ENCODE measurements at regions not wholly inside any gene's neighbourhood (a gene's known extent, or its start where the extent isn't known, plus 50 kb on each side); places are given as distances from the start of the nearest gene placed in this dataset.

DNA sequence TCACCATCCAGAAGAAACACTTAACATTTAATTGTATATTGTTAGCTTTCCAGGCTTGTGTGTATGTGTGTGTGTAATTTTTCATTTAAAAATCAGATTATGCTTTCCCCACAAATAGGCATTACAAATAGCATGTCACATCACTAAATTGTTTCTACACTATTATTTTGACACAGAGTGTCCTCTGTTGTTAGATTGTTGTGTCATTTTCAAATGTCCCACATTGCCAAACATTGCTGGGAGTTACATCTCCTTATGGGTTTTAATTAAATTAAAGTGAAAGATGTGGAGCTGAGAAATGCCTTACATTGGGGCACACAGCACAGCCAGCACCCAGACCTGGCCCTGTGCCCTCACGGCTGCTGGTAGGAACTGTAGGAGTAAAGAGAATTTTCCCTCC is 295.6 kb downstream of the ZEB1 start:
- DNase-seq (ENCODE audit: extremely low read depth in 1 of 2, low read depth in 1 of 2), result no peak

DNA sequence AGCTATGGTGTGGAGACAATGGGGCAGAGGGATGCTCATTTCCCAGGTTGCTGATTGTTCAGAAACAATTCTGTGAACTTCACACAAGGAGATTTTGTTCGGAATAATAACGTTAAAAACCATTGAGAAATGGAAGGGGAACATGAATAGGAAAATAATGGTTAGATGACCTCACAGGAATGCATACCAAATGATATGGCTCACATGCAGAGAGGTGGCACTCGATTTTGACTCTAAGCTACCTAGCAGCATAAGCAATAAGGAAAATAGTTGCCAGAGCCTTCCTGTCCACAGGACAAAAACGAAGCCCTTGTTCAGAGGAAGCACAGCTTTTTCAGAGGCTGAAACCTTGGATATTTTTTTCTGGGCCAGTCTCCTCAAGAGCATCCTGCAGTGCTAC is 293.1 kb downstream of the ZEB1 start:
- DNase-seq (ENCODE audit: extremely low read depth in 1 of 2, low read depth in 1 of 2), result no peak

DNA sequence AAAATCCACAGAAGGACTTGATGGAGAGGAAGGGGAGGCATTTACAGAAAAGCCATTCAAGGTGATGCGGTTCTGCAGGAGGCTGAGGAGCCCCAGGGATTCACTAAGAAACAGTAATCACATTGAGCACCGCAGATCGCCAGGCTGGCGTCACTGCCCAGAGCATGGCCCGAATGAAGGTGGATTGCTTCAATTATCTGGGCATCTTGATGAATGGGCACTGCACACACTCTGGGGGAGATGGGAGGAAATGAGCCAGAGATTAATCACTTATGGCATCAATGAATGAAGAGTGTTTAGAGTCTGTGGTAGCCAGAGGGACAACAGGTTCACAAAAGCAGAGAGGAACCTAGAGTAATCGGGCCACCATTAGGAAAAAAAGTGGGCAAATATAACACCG is 292.1 kb downstream of the ZEB1 start:
- DNase-seq (ENCODE audit: extremely low read depth in 1 of 2, low read depth in 1 of 2), result no peak

DNA sequence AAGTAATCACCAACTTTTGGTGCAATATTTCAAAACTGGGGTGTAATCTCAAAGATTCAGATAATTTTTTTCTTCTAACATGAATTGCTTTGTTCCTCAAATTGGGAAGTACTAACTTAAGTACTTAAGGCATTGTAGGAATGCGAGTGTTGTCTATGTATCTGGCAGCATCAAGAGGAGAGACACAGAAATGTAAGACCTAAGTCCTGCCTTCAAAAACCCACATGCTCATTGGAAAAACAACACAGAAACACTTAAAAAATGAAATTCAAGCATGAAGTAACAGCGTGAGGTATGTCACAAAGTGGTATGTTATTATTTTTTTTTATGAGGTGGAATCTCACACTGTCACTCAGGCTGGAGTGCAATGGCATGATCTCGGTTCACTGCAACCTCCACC is 288.5 kb downstream of the ZEB1 start:
- no peak for DNase-seq (ENCODE audit: extremely low read depth in 1 of 2, low read depth in 1 of 2)

DNA sequence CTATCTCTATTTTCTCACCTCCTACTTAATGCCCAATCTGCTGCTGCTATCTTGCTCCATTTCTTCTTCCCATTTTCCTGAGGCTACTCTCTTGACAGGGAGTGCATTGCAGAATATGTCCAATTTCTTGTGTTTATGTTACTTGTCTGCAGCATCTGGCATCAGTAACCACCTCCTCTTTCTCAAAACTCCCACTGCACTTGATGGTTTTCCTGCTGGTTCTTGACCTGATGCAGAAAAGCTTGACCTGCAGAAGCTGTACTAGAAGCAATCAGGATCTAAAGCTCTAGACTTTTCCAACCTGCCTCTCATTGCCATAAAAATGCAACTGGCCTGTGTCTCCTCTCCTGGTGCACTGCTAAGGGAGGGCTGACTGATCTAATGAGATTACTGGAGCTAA is 287.8 kb downstream of the ZEB1 start:
- no peak for DNase-seq (ENCODE audit: extremely low read depth in 1 of 2, low read depth in 1 of 2)

DNA sequence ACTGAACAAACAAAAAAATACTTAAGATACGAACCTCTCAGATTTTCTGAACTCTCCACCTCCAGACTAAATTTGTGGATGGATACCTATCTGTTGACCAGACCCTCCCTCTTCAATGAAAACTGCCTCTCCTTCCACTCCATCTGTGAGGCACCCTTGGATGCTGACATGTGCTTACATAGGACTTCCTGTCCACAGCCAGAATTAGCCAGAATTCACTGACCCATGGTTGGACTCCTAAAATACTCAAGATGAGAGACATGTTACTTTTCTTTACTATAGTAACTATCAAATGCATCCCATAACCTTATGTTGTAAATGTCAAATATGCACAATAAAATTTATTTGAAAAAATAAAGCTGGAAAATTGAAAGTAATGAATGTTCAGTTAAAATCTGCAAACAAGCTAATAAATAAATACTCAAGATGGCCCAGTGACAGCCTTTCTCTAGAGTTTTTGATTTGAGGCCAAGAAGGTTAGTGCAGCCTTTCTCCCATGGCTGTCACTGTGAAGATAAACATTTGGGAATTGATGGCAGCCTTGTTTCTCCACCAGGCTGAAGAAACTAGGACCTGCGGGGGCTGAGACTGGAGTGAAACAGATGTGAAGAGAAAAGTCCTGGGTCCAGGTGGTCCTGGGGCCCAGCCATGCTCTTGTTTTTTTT is 287.0 kb downstream of the ZEB1 start:
- no peak for DNase-seq (ENCODE audit: extremely low read depth in 1 of 2, low read depth in 1 of 2)

DNA sequence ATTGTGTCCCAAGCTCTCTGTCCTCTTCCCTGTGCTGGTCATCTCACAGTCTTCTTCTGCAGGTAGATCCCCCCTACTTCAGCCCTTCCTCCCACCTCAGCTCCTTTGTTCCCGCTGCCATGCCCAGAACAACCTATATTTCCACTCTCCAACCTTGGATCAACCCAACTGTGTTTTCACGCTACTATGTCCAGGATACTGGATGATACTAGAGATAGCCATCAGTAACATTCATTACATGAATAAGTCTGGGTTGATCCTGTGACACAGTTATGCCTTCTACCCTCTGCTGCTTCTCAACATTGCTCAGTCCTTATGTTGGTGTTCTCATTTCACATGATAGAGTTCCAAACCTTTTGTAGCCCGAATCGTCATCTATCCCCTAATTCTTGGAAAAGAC is 286.4 kb downstream of the ZEB1 start:
- DNase-seq (ENCODE audit: extremely low read depth in 1 of 2, low read depth in 1 of 2), result no peak

DNA sequence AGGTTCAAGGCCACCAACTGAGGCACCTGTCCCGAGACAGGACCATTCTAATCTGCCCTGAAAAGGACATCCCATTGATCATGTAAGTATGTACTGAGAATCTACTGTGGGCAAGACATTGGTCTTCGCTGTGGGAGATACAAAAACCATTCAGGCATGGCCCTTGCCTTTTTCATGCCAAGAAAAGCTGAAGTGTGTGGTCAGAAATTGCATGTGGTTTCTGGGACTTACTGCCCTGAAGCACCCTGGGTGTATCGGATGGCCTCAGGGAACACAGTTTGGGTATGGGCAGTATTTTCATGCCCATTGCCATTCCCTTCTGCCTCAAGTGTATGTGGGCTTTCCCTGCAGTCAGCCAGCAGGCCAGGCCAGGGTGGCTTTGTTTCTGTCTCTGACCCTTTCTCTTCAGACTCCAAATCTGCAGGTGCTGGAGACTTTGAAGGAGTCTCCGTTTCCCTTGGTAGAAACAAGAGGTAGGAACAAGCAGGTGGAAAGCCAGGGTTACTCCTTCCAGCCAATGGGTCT is 285.7 kb downstream of the ZEB1 start:
- DNase-seq (ENCODE audit: extremely low read depth in 1 of 2, low read depth in 1 of 2), result no peak

DNA sequence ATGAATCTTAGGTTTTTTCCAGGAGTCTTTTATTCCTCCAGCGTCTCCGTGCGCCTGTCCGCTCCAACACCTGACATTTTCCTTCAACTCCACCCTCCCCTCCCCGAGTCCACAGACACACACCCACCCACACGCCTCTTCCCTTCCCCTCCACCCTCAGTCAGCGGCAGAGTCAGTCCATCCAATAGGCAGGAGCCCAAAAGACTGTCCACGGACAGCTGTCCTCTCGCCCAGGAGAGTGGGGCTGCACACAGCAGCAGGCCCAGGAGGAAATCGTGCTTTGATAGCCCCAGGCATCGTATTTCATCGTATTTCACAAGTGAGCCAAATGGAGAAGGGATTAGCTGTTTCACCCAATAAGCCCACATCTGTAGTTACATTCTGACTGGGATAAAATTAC is 285.1 kb downstream of the ZEB1 start:
- no peak for DNase-seq (ENCODE audit: extremely low read depth in 1 of 2, low read depth in 1 of 2)

DNA sequence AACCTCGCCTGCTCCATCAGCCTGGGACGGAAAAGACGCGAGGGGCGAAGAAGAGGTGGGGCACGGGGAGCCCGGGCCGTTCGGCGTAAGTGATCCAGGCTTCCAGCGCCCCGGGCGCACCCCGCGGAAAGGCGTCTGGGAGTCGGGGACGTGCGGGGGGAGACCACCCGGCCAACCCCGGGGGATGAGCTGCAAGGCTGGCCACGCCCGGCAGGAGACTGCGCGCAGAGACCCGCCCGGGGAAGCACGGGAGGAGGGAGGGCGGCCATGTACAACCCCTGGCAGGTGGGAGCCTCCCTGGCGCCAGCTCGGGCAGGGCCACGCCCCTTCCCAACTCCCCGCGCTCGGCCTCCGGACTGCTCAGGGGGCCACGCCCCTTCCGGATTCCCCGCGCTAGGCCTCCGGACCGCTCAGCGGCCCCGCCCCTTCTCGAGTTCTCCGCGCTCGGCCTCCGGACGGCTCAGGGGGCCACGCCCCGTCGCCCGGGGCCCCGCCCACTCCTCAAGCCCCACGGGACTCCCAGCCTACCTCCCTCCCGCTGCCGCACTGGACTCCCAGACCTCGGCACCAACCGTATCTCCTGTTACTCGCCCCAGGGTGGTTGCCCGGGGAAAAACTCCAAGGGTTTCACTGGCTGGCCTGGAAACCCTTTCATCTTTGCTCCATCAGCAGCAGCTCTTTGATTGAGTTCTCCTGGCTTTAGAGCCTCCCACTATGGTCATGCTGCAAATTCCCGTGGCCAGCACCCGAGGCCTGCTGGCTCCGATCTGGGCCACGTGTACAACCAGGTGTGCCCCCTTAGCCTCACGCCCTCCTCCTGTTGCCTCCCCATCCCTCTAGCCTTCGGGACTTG is 284.4 kb downstream of the ZEB1 start:
- peak; percentile 16 to 46 for DNase-seq (ENCODE audit: extremely low read depth in 1 of 2, low read depth in 1 of 2)

DNA sequence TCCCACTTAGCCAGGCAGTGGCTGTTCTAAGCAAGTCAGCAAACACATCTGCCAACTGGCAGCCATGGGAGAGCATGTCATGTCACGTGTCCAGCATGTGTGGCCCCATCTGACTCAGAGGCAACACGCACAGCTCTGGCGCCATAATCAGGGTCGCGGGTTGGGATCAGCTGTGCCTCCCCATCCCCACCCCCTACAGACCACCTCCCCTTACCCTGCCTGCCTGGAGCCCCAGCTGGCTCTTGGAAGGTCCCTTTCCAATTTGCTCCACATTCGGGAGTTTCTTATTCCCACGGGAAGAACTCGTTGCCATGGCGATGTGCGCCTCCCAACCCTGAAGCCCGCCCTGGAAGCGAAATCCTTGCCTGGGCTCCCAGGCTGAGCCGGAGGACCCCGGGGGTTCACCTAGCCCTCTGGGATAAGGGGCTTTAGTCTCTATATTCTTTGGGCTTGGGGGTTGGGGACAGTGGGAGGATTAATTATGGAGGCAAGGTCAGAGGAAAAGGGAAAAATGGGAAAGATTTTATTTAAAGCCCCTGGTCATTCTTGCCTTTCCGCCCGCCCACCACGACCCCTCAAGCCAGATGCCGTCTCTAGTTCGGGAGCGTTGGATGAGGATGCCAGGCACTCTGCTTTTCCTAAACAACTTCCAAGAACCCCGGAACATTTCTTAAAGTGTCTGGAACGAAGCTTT is 283.7 kb downstream of the ZEB1 start:
- DNase-seq (ENCODE audit: extremely low read depth in 1 of 2, low read depth in 1 of 2), result no peak

DNA sequence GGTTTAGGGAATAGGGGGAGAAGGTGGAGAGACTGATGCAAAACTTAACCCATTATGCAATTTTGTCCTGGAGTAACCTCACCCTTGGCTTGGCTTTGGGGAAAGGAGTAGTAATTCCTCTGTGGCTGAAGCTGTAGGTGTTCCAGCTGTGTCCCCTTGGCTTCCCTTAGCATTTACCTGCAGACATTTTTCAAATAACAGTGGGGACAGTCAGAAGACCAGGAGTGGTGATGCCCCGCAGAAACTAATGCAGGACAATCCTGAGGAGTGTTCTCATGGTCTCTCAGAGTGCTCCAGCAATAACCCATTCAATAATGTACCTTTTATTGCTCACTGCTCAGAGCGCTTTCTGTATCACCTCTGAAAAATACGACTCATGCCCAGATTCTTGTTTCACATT is 282.1 kb downstream of the ZEB1 start:
- no peak for DNase-seq (ENCODE audit: extremely low read depth in 1 of 2, low read depth in 1 of 2)

DNA sequence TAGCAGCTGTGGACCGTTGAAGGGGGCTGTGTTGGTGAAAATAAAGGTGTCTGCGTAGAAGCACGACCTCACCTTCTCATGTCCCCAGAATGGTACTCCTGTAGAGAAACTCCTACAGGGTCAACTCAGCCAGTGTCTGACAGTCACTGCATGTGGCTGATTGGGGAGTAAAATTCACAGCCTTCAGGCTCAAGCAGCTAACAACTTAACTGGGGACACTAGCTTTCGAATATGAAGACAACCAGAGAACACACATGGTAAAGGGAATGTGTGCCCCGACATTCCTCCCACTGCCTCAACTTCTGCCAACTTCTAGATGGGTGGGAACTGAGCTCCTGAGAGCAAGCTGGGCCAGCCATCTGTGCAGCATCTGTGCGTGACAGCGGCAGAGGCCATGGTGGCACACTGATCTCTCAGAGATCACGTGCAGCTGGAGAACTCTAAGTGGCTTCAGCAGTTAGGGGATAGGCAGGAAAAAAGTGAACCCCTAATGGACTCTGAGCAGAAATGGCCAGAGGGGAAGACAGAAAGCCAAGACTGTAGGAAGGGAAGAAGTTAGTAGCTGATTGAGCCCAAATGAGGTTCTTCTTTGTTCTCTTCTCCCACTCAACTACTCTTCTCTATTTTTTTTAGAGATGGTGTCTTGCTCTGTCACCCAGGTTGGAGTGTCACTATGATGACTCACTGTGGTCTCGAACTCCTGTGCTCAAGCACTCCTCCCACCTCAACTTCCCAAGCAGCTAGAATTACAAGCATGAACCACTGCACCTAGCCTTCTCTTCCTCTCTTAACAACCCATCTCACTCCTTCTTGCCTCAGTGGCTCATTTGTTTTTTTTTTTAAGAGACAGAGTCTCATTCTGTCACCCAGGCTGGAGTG is 280.8 kb downstream of the ZEB1 start:
- DNase-seq (ENCODE audit: extremely low read depth in 1 of 2, low read depth in 1 of 2), result no peak

DNA sequence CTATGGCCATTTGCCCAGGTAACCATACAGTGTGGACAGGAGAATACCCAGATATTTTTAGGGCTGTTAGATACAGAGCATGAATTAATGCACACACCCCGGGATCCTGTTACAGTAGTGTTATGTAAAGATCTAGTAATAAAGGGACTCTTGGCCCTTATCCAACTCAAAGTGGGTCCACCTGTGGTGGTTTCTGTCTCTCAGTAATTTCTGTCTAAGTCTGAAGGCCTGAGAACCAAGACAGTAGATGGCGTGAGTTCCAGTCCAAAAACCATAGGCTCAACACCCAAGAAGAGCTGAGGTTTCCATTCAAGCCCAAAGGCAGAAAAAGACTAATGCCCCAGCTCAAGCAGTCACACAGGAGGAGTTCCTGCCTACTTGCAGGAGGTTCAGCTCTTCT is 277.7 kb downstream of the ZEB1 start:
- no peak for DNase-seq (ENCODE audit: extremely low read depth in 1 of 2, low read depth in 1 of 2)

DNA sequence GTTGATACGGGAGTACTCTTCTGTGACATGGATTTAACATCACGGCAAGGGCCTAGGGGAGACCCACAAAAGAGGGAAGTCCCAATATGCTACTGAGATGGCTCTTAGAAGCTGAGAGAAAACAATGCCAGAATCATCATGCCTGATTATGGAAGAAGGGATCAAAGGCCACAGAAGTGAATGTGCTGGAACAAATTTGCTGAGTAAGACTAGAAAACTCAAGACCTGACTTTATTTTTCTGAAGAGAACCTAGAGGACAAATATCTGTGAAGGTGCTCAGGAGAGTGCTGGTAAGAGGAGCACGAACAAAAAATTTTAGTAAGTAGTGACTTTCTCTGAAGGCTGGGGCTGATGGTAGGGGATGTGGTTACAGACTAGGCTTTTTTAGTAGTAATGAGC is 277.0 kb downstream of the ZEB1 start:
- no peak for DNase-seq (ENCODE audit: extremely low read depth in 1 of 2, low read depth in 1 of 2)

DNA sequence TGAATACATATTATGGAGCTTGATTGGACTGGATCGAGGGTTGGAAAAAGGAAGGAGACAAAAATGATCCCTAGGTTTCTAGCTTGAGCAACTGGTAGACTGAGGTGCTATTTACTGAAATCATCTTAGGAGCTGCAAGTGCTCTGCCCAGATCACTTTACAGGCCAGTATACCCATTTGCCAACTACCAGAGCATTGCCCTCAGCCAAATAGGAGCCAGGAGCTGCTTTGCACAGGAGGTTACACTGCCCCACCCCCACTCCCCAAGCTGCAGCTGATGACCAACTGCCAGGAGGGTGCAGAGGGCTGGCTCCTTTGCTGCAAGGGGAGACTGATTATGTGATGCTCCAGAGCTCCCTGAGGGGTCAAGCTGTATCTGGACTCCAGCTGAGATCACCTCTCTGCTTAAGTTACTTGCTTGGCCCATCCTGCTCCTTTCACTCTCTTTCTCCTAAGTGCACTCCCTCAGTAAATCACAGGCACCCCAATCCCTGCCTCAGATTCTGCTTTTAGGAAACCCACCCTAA is 275.4 kb downstream of the ZEB1 start:
- DNase-seq (ENCODE audit: extremely low read depth in 1 of 2, low read depth in 1 of 2), result no peak

DNA sequence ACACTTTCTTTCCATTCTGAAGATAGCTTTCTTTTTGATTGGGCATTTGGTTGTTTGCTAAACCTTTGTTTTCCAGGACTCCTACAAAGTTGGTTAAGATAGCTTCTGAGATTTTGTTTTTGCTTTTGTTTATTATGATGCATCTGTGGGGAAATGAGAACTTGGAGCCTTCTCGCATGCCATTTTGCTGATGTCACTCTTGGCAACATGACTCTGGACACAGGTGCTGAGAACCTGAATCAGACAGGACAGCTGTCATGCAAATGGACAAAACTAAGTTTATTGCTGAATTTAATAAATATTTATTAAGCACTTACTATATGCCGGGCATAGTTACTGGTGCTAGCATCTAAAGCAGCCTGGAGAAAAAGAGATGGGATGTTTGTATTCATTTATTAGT is 274.1 kb downstream of the ZEB1 start:
- no peak for DNase-seq (ENCODE audit: extremely low read depth in 1 of 2, low read depth in 1 of 2)

DNA sequence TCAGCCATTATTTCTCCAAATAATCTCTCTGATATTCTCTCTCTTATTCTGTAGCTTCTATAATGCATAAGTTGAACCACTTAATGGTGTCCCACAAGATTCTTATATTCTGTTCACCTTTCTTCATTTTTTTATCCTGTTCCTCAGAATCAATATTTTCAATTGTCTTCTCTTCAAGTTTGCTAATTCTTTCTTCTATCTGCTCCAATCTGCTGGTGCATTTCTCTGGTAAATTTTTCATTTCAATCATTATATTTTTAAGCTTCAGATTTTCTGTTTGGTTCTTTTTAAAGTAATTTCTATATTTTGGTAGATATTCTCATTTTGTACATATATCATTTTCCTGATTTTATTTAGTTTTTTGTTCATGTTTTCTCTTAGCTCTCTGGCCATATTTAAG is 272.6 kb downstream of the ZEB1 start:
- DNase-seq (ENCODE audit: extremely low read depth in 1 of 2, low read depth in 1 of 2), result no peak

DNA sequence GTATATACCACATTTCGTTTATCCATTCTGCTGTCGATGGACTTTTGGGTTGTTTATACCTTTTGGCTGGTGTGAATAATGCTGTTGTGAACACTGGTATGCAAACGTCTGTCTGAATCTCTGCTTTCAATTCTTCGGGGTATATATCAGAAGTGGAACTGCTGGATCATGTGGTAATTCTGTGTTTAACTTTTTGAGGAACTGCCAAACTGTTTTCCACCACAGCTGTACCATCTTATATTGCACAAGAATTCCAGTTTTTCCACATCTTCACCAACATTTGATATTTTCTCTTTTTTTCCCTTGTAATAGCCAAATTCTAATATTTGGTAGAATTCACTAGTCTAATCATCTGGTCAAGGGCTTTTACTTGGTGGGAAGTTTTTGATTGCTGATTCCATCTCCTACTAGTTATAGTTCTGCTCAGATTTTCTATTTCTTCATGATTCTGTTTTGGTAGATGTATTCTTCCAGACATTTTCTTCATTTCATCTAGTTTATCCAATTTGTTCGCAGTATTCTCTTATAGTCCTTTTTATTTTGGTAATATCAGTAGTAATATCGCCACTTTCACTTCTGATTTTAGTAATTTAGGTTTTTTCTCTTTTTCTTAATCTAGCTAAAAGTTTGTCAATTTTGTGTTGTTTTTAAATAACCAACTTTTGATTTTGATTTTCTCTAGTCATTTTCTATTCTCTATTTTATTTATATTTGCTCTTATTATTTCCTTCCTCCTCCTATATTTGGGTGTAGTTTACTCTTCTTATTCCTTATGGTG is 271.2 kb downstream of the ZEB1 start:
- DNase-seq (ENCODE audit: extremely low read depth in 1 of 2, low read depth in 1 of 2), result no peak

DNA sequence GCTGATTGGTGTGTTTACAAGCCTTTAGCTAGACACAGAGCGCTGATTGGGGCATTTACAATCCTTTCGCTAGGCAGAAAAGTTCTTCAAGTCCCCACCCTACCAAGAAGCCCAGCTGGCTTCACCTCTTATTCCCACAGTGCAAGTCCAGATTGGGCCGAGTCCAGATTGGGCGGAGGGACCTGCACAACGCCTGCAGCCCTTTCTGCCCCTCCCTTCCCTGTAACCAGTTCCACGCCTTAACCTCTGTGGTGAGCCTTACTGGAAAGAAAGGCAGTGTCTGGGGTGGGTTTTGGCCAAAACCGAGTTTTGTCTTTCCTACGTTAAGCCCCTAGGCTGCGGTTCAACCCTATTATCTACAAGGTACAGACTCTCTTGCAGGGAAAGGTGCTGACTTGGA is 268.7 kb downstream of the ZEB1 start:
- DNase-seq (ENCODE audit: extremely low read depth in 1 of 2, low read depth in 1 of 2), result no peak

All from activated CD8-positive, alpha-beta memory T cell treated with anti-CD3 and anti-CD28 coated beads for 1 hour (primary cell).